Amniotic stem cell (primary cell): ENCODE measurements at regions not wholly inside any gene's neighbourhood (a gene's known extent, or its start where the extent isn't known, plus 50 kb on each side); places are given as distances from the start of the nearest gene placed in this dataset.
"Not testable (repeated sequence)": the region's sequence is repeated elsewhere in the genome, so short reads cannot be mapped to it uniquely, and the experiment has no call there.

Source experiments
- DNase-seq: peaks from one replicate; lab custom pipeline; 2025; lab: John Stamatoyannopoulos, UW

GRCh38 chr15:58297639-58298038 lies 134.2 kb upstream of the LIPC start:
- no peak for DNase-seq

GRCh38 chr15:58298879-58299850 lies 132.6 kb upstream of the LIPC start:
- DNase-seq = no peak

GRCh38 chr15:58302832-58303231 lies 129.0 kb upstream of the LIPC start:
- no peak for DNase-seq

GRCh38 chr15:58303236-58303635 lies 128.6 kb upstream of the LIPC start:
- DNase-seq = no peak

- DNase-seq = no peak
Measured at GRCh38 chr15:58306591-58307312, 125.0 kb upstream of the LIPC start.

GRCh38 chr15:58307313-58307961 lies 124.4 kb upstream of the LIPC start:
- peak; percentile 37 for DNase-seq

- DNase-seq = no peak
Measured at GRCh38 chr15:58308742-58309355, 122.9 kb upstream of the LIPC start.

- no peak for DNase-seq
Measured at GRCh38 chr15:58309963-58310928, 121.5 kb upstream of the LIPC start.

- DNase-seq = no peak
Measured at GRCh38 chr15:58311556-58311955, 120.2 kb upstream of the LIPC start.

GRCh38 chr15:58312031-58312430 lies 119.8 kb upstream of the LIPC start:
- DNase-seq = no peak

- DNase-seq = no peak
Measured at GRCh38 chr15:58313304-58313703, 118.5 kb upstream of the LIPC start.

- DNase-seq = no peak
Measured at GRCh38 chr15:58313810-58314592, 117.8 kb upstream of the LIPC start.

- DNase-seq = no peak
Measured at GRCh38 chr15:58314593-58315216, 117.1 kb upstream of the LIPC start.

GRCh38 chr15:58318517-58318916 lies 113.3 kb upstream of the LIPC start:
- DNase-seq = no peak

- DNase-seq = no peak
Measured at GRCh38 chr15:58321034-58321433, 110.8 kb upstream of the LIPC start.

GRCh38 chr15:58322253-58322652 lies 109.5 kb upstream of the LIPC start:
- no peak for DNase-seq

- DNase-seq = not testable (repeated sequence)
Measured at GRCh38 chr15:58323321-58323720, 108.5 kb upstream of the LIPC start.

- DNase-seq = no peak
Measured at GRCh38 chr15:58324533-58324932, 107.3 kb upstream of the LIPC start.

- no peak for DNase-seq
Measured at GRCh38 chr15:58327958-58328357, 103.8 kb upstream of the LIPC start.

GRCh38 chr15:58329211-58329610 lies 102.6 kb upstream of the LIPC start:
- no peak for DNase-seq
